ENCODE measurements at regions not wholly inside any gene's neighbourhood (a gene's known extent, or its start where the extent isn't known, plus 50 kb on each side); places are given as distances from the start of the nearest gene placed in this dataset.

DNA sequence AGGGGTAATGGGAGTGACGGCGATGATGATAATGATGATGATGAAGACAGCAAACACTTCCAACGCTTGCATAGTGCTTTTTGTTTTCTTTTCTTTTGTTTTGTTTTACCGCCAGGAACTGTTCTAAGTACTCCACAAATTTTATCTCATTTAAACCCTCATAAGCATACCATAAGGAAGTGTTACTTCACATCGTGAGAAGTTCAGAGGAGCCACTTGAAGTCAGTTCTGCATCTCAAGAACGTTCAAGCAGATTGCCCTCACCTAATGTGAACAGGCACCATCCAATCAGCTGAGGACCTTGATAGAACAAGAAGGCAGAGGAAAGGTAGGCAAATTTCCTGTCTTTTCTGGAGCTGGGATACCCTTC is 104.1 kb downstream of the LSM3 start:
- no peak for TF ChIP-seq POLR2AphosphoS5 (IDR thresholded peaks at IDR 0.05; ENCODE audit: insufficient read depth, low read depth, low read length)
- TF ChIP-seq POLR2A (IDR thresholded peaks at IDR 0.05; ENCODE audit: low read depth, low read length): no peak
- TF ChIP-seq, protein P1, sequence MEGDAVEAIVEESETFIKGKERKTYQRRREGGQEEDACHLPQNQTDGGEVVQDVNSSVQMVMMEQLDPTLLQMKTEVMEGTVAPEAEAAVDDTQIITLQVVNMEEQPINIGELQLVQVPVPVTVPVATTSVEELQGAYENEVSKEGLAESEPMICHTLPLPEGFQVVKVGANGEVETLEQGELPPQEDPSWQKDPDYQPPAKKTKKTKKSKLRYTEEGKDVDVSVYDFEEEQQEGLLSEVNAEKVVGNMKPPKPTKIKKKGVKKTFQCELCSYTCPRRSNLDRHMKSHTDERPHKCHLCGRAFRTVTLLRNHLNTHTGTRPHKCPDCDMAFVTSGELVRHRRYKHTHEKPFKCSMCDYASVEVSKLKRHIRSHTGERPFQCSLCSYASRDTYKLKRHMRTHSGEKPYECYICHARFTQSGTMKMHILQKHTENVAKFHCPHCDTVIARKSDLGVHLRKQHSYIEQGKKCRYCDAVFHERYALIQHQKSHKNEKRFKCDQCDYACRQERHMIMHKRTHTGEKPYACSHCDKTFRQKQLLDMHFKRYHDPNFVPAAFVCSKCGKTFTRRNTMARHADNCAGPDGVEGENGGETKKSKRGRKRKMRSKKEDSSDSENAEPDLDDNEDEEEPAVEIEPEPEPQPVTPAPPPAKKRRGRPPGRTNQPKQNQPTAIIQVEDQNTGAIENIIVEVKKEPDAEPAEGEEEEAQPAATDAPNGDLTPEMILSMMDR (IDR thresholded peaks at IDR 0.05; ENCODE audit: extremely low read depth in 1 of 2, insufficient read depth in 1 of 2, low read depth in 1 of 2, low read length in 2 of 2): no peak
- TF ChIP-seq FOS (IDR thresholded peaks at IDR 0.05; ENCODE audit: borderline replicate concordance, insufficient read depth, low read length): no peak
- no peak for TF ChIP-seq GATA2 (IDR thresholded peaks at IDR 0.05; ENCODE audit: insufficient read depth, insufficient read length, low read depth, low read length)
- no peak overlapping the region for H3K4me2 ChIP-seq (ENCODE audit: insufficient read depth, low read length)
- H3K36me3 ChIP-seq (ENCODE audit: control insufficient read depth in 2 of 2, extremely low read depth in 1 of 2, insufficient read depth in 2 of 2, low read length in 2 of 2): no peaks in the 10 kb centered on the region
- DNase-seq (ENCODE audit: low read depth, low spot score) (no peak), FAIRE-seq (no peak)
- dilution Hi-C loops (cut with MboI; ENCODE audit: extremely low pct_ligation_motif_present, low sequenced_read_pairs): no loop called here
- ChIA-PET POLR2A (no interaction called here), CTCF (no interaction called here)
- intact Hi-C loops (cut with micrococcal nuclease): no loop called here
- H3K27ac ChIP-seq (ENCODE audit: insufficient read depth, low read depth, low read length): no peak overlapping the region
- H3K9ac ChIP-seq (replicated peaks; ENCODE audit: extremely low read depth, insufficient read depth, low read length): no peak overlapping the region
- peaks cover 0 to 1% of the 10 kb centered on the region in 2 experiments for H3K27me3 ChIP-seq (ENCODE audit: control insufficient read depth in 2 of 2, insufficient read depth in 2 of 2, low read length in 2 of 2)
- H3K4me3 ChIP-seq (replicated peaks in 1 of 3; ENCODE audit: insufficient read depth in 1 of 3, low read depth in 1 of 3, low read length in 3 of 3): no peak overlapping the region
- no peaks in the 10 kb centered on the region for H3K9me3 ChIP-seq (replicated peaks; ENCODE audit: control insufficient read depth, insufficient read depth, low read length)
- H4K20me1 ChIP-seq (replicated peaks; ENCODE audit: control insufficient read depth, extremely low read depth, insufficient read depth, low read length): no peaks in the 10 kb centered on the region
- no TSS peak for BruUV-seq (replicated peaks)
- no peaks in the 10 kb centered on the region for H3K4me1 ChIP-seq (ENCODE audit: control insufficient read depth, extremely low read depth, insufficient read depth, low read length)
- H2AFZ ChIP-seq (ENCODE audit: low read depth, low read length): no peak overlapping the region
- no peaks in the 10 kb centered on the region for H3K79me2 ChIP-seq (ENCODE audit: control insufficient read depth, insufficient read depth, low read length)
- no peaks in the 10 kb centered on the region for H3K9me1 ChIP-seq (replicated peaks; ENCODE audit: control insufficient read depth, extremely low read depth, insufficient read depth, low read length)

DNA sequence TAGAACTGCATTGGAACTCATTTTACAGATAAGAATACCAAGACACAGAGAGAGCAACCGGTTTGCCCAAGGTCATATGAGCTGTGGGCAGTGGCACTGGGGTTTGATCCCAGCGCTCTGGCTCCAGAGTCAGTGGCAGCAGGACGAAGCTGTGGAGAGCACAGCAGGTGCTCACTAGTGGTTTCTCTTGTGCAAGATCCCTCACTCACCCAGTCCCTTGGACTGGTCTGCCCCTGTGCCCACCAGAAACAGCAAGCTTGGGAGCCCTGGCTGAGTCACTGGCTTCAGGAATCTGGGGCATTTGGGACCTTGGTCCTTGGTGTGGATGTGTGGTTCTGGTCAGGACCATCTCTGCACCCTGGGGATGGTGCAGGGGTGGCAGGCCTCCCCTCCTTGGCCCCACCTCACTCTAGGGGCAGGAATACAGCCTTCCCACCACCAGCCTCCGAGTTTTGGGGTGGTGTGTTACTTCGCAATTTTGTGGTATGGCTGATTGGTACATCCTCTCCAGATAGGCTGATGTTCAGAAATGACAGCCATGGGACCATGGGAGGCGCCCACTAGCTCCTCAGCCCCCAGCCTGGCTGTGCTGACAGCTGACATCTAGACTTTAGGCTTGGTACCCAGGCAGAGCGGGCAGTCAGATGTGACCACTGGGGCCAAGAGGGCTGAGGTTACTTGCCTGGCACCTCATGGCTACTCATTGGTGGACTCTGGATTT is 104.6 kb downstream of the LSM3 start:
- intact Hi-C loops (cut with micrococcal nuclease): no loop called here
- DNase-seq (ENCODE audit: low read depth, low spot score) (no peak), FAIRE-seq (no peak)
- no peaks in the 10 kb centered on the region for H3K9me1 ChIP-seq (replicated peaks; ENCODE audit: control insufficient read depth, extremely low read depth, insufficient read depth, low read length)
- BruUV-seq (replicated peaks): no TSS peak
- no peaks in the 10 kb centered on the region for H3K9me3 ChIP-seq (replicated peaks; ENCODE audit: control insufficient read depth, insufficient read depth, low read length)
- TF ChIP-seq, protein P2, sequence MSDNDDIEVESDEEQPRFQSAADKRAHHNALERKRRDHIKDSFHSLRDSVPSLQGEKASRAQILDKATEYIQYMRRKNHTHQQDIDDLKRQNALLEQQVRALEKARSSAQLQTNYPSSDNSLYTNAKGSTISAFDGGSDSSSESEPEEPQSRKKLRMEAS (IDR thresholded peaks at IDR 0.05; ENCODE audit: insufficient read depth, insufficient read length): no peak
- no peak for TF ChIP-seq JUN (IDR thresholded peaks at IDR 0.05; ENCODE audit: borderline replicate concordance, insufficient read depth, insufficient read length, low read depth)
- TF ChIP-seq FOS (IDR thresholded peaks at IDR 0.05; ENCODE audit: borderline replicate concordance, insufficient read depth, low read length): no peak
- TF ChIP-seq POLR2A (IDR thresholded peaks at IDR 0.05; ENCODE audit: low read depth, low read length): no peak
- H3K4me1 ChIP-seq (ENCODE audit: control insufficient read depth, extremely low read depth, insufficient read depth, low read length): no peaks in the 10 kb centered on the region
- no peaks in the 10 kb centered on the region for H4K20me1 ChIP-seq (replicated peaks; ENCODE audit: control insufficient read depth, extremely low read depth, insufficient read depth, low read length)
- no peak overlapping the region for H3K9ac ChIP-seq (replicated peaks; ENCODE audit: extremely low read depth, insufficient read depth, low read length)
- no peak overlapping the region for H2AFZ ChIP-seq (ENCODE audit: low read depth, low read length)
- ChIA-PET CTCF (no interaction called here), POLR2A (no interaction called here)
- no peaks in the 10 kb centered on the region for H3K36me3 ChIP-seq (ENCODE audit: control insufficient read depth in 2 of 2, extremely low read depth in 1 of 2, insufficient read depth in 2 of 2, low read length in 2 of 2)
- H3K4me2 ChIP-seq (ENCODE audit: insufficient read depth, low read length): no peak overlapping the region
- H3K4me3 ChIP-seq (replicated peaks in 1 of 3; ENCODE audit: insufficient read depth in 1 of 3, low read depth in 1 of 3, low read length in 3 of 3): no peak overlapping the region
- dilution Hi-C loops (cut with MboI; ENCODE audit: extremely low pct_ligation_motif_present, low sequenced_read_pairs): no loop called here
- no peak overlapping the region for H3K27ac ChIP-seq (ENCODE audit: insufficient read depth, low read depth, low read length)
- H3K79me2 ChIP-seq (ENCODE audit: control insufficient read depth, insufficient read depth, low read length): no peaks in the 10 kb centered on the region
- H3K27me3 ChIP-seq (ENCODE audit: control insufficient read depth in 2 of 2, insufficient read depth in 2 of 2, low read length in 2 of 2): peaks cover 0 to 1% of the 10 kb centered on the region in 2 experiments
